B cell (primary cell): ENCODE measurements at regions not wholly inside any gene's neighbourhood (a gene's known extent, or its start where the extent isn't known, plus 50 kb on each side); places are given as distances from the start of the nearest gene placed in this dataset.

Experiments
- ATAC-seq: fragments of 200-7000 bp; cut with Tn5 transposase; one replicate; pipeline ENCODE4 v1.10.0; 2021; ENCODE audit warnings: low read depth, mild to moderate bottlenecking, moderate number of reproducible peaks, moderate library complexity
- CTCF ChIA-PET: fragments of 350-600 bp; sonication (Branson Sonifier 250); formaldehyde crosslinking; loops from one replicate; lab custom pipeline; 2021; ENCODE audit warnings: antibody characterized with exemption, inconsistent platforms; lab: Charles Lee
- POLR2A ChIA-PET: fragments of 350-600 bp; sonication (Branson Sonifier 250); formaldehyde crosslinking; loops from one replicate; lab custom pipeline; 2021; ENCODE audit warnings: antibody characterized with exemption; lab: Charles Lee
- DNase-seq: peaks from one replicate; pipeline ENCODE4 v3.0.0; 2013
- H2AFZ ChIP-seq: 2 replicates; pipeline ENCODE4 v1.6.1; 2012; ENCODE audit warnings: mild to moderate bottlenecking, low read depth, low read length; ENCODE audit not compliant: insufficient read depth, poor library complexity, severe bottlenecking
- H3K27ac ChIP-seq, 2 donors: 1 replicate in 1 of 2; 2 replicates in 1 of 2; pipeline ENCODE4 v1.5.1; 2012 to 2013; ENCODE audit warnings: low read length in 2 of 2, mild to moderate bottlenecking in 2 of 2, moderate library complexity in 1 of 2
- H3K27me3 ChIP-seq, 4 experiments: fragments of 200-600 bp in 1 of 4; sonication (generic) in 1 of 4; replicated peaks in 1 of 4; 1 replicate in 2 of 4; 2 replicates in 2 of 4; pipeline versions ENCODE4 v1.6.1 to v1.7.0; 2013 to 2016; ENCODE audit warnings: low read length in 3 of 4, mild to moderate bottlenecking in 2 of 4, mixed read lengths in 1 of 4, moderate library complexity in 1 of 4; ENCODE audit not compliant: insufficient read depth in 4 of 4, control insufficient read depth in 3 of 4; ENCODE audit errors: control extremely low read depth in 1 of 4
- H3K36me3 ChIP-seq, 2 experiments: replicated peaks in 1 of 2; 1 replicate in 1 of 2; 2 replicates in 1 of 2; pipeline versions ENCODE4 v1.6.1 to v1.7.1; 2013; ENCODE audit warnings: low read length in 1 of 2; ENCODE audit not compliant: insufficient read depth in 2 of 2, control insufficient read depth in 1 of 2; ENCODE audit errors: control extremely low read depth in 1 of 2, extremely low read depth in 1 of 2
- H3K4me1 ChIP-seq, 2 donors: fragments of 200-600 bp in 1 of 2; sonication (generic) in 1 of 2; 1 replicate in 1 of 2; 2 replicates in 1 of 2; pipeline versions ENCODE4 v1.5.1 to v1.6.1; 2013 to 2017; ENCODE audit warnings: low read length in 2 of 2; ENCODE audit not compliant: control insufficient read depth in 2 of 2, insufficient read depth in 2 of 2
- H3K4me2 ChIP-seq: replicated peaks from 2 replicates; pipeline ENCODE3; 2012; ENCODE audit warnings: mild to moderate bottlenecking, low read depth, low read length; ENCODE audit not compliant: poor library complexity, severe bottlenecking
- H3K4me3 ChIP-seq, 5 experiments: fragments of 200-600 bp in 1 of 5; sonication (generic) in 1 of 5; 1 replicate in 3 of 5; 2 replicates in 2 of 5; pipeline versions ENCODE4 v1.5.1 to v1.7.0; 2011 to 2016; ENCODE audit warnings: low read length in 4 of 5, mild to moderate bottlenecking in 4 of 5, low read depth in 2 of 5, control low read depth in 1 of 5, moderate library complexity in 1 of 5; ENCODE audit not compliant: insufficient read depth in 1 of 5; ENCODE audit errors: control extremely low read depth in 1 of 5, extremely low read depth in 1 of 5
- H3K79me2 ChIP-seq: fragments of 200-600 bp; sonication (generic); one replicate; pipeline ENCODE4 v1.6.0; 2016; ENCODE audit warnings: low read length; ENCODE audit not compliant: control insufficient read depth, insufficient read depth
- H3K9ac ChIP-seq: fragments of 200-600 bp; sonication (generic); 2 replicates; pipeline ENCODE4 v1.6.1; 2017; ENCODE audit warnings: mild to moderate bottlenecking, low read length, moderate library complexity
- H3K9me3 ChIP-seq, 3 donors: one replicate each; pipeline versions ENCODE4 v1.6.1 to v1.7.1; 2013; ENCODE audit warnings: low read length in 2 of 3; ENCODE audit not compliant: control insufficient read depth in 2 of 3, insufficient read depth in 1 of 3; ENCODE audit errors: control extremely low read depth in 1 of 3
- H4K20me1 ChIP-seq: 2 replicates; pipeline ENCODE4 v1.6.0; 2012; ENCODE audit warnings: mild to moderate bottlenecking, low read length; ENCODE audit not compliant: insufficient read depth, control insufficient read depth, poor library complexity, severe bottlenecking
- H3K27ac Mint-ChIP-seq: one replicate; pipeline ENCODE4 v1.8.0; 2021; ENCODE audit warnings: mixed read lengths
- H3K27me3 Mint-ChIP-seq: one replicate; pipeline ENCODE4 v1.8.0; 2021; ENCODE audit warnings: mixed read lengths
- H3K4me1 Mint-ChIP-seq: one replicate; pipeline ENCODE4 v1.8.0; 2021; ENCODE audit warnings: mixed read lengths
- H3K4me3 Mint-ChIP-seq: one replicate; pipeline ENCODE4 v1.8.0; 2021; ENCODE audit warnings: mixed read lengths
- H3K9me3 Mint-ChIP-seq: one replicate; pipeline ENCODE4 v1.8.0; 2022; ENCODE audit warnings: mixed read lengths; ENCODE audit not compliant: insufficient read depth
- EZH2 ChIP-seq: IDR thresholded peaks from 2 replicates; pipeline ENCODE4 v1.6.1; 2012; ENCODE audit warnings: borderline replicate concordance, low read depth, mild to moderate bottlenecking, moderate library complexity, low read length; ENCODE audit not compliant: insufficient read depth, poor library complexity, severe bottlenecking
- WGBS: methylation state at CpG from one replicate; pipeline ENCODE4 v1.1.5; 2013; ENCODE audit warnings: missing lambda C conversion rate; ENCODE audit not compliant: insufficient coverage; 5-methylcytosine and 5-hydroxymethylcytosine counted together
- intact Hi-C: fragments of 100-400 bp; cut with micrococcal nuclease; formaldehyde crosslinking; loops from one replicate; pipeline ENCODE4 v1.10.0; 2022
- TF ChIP-seq, protein P1 (sequence below): fragments of 200-600 bp; IDR thresholded peaks from one replicate; pipeline ENCODE4 v1.8.0; 2022; ENCODE audit warnings: antibody characterized with exemption, mild to moderate bottlenecking

DNA sequence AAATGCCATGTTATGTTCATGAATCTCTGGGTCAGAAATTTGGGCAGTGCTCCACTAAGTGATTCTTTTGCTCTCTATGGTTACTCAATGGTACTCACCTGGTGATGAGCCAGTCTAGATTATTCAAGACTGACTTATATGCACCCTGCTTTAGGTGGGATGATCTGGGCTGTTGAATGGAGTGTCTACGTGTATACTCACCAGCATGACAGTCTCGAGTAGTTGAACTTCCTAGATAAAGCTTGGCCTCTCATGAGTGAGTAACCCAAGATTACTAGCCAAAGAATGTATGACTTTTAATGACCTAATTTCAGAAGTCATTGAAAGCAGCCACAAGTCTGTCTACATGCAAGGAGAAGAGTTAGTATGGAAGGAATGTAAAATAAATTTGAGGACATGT is 77.5 kb upstream of the CADM2 start:
- DNase-seq (no peak), ATAC-seq (no peak)
- Histone ChIP-seq H3K9me3 (peaks cover 0 to 6% (median 0%) of the 10 kb centered on the region in 3 donors), H3K27ac (no peak overlapping the region), H4K20me1 (no peaks in the 10 kb centered on the region), H3K36me3 (no peaks in the 10 kb centered on the region), H3K27me3 (no peaks in the 10 kb centered on the region), H2AFZ (no peak overlapping the region), H3K9ac (no peak overlapping the region), H3K79me2 (no peaks in the 10 kb centered on the region), H3K4me2 (no peak overlapping the region), H3K4me3 (no peak overlapping the region), H3K4me1 (no peaks in the 10 kb centered on the region)
- POLR2A ChIA-PET: no interaction called here
- H3K27me3 Mint-ChIP-seq: no peaks in the 10 kb centered on the region
- 100% methylated on average over 1 of the region's 2 CpGs for WGBS
- CTCF ChIA-PET: no interaction called here
- no peak overlapping the region for H3K4me3 Mint-ChIP-seq
- TF ChIP-seq, protein P1, sequence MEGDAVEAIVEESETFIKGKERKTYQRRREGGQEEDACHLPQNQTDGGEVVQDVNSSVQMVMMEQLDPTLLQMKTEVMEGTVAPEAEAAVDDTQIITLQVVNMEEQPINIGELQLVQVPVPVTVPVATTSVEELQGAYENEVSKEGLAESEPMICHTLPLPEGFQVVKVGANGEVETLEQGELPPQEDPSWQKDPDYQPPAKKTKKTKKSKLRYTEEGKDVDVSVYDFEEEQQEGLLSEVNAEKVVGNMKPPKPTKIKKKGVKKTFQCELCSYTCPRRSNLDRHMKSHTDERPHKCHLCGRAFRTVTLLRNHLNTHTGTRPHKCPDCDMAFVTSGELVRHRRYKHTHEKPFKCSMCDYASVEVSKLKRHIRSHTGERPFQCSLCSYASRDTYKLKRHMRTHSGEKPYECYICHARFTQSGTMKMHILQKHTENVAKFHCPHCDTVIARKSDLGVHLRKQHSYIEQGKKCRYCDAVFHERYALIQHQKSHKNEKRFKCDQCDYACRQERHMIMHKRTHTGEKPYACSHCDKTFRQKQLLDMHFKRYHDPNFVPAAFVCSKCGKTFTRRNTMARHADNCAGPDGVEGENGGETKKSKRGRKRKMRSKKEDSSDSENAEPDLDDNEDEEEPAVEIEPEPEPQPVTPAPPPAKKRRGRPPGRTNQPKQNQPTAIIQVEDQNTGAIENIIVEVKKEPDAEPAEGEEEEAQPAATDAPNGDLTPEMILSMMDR: no peak
- no peak for TF ChIP-seq EZH2
- H3K4me1 Mint-ChIP-seq: no peaks in the 10 kb centered on the region
- peaks cover 2% of the 10 kb centered on the region for H3K9me3 Mint-ChIP-seq
- intact Hi-C loops: no loop called here
- H3K27ac Mint-ChIP-seq: no peak overlapping the region

DNA sequence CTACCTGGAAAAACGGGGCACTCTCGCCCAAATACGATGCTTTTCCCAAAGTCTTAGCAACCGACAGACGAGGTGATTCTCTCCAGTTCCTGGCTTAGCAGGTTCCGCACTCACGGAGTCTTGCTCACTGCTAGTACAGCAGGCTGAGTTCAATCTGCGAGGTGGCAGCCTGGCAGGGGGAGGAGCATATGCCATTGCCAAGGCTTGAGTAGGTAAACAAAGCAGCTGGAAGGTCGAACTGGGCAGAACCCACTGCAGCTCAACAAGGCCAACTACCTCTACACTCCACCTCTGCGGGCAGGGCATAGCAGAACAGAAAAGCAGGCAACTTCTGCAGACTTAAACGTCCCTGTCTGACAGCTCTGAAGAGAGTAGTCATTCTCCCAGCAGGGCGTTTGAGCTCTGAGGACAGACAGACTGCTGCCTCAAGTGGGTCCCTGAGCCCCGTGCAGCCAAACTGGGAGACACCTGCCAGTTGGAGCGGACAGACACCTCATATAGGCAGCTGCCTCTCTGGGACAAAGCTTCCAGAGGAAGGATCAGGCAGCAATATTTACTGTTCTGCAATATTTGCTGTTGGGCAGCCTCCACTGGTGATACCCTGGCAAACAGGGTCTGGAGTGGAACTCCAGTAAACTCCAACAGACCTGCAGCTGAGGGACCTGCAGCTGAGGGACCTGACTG is 73.4 kb upstream of the CADM2 start:
- 86% methylated on average over 14 of the region's 14 CpGs for WGBS
- Histone ChIP-seq H3K4me2 (no peak overlapping the region), H3K4me1 (no peaks in the 10 kb centered on the region), H2AFZ (no peak overlapping the region), H3K9ac (no peak overlapping the region), H3K27ac (no peak overlapping the region), H4K20me1 (no peaks in the 10 kb centered on the region), H3K4me3 (no peak overlapping the region), H3K36me3 (no peaks in the 10 kb centered on the region), H3K27me3 (no peaks in the 10 kb centered on the region), H3K79me2 (no peaks in the 10 kb centered on the region), H3K9me3 (peaks cover 0 to 6% (median 0%) of the 10 kb centered on the region in 3 donors)
- TF ChIP-seq, protein P1: no peak
- no peak for TF ChIP-seq EZH2
- no peaks in the 10 kb centered on the region for H3K27me3 Mint-ChIP-seq
- DNase-seq (no peak), ATAC-seq (no peak)
- CTCF ChIA-PET: interaction anchor here (0.6 kb wide), 1 partner anchor 11 kb away, joined by 3 read pairs; no protein-coding TSS in a partner anchor
- no peaks in the 10 kb centered on the region for H3K4me1 Mint-ChIP-seq
- POLR2A ChIA-PET: no interaction called here
- intact Hi-C loops: no loop called here
- H3K4me3 Mint-ChIP-seq: no peak overlapping the region
- no peak overlapping the region for H3K27ac Mint-ChIP-seq
- peaks cover 8% of the 10 kb centered on the region for H3K9me3 Mint-ChIP-seq
